Stimulated activated naive CD8-positive, alpha-beta T cell treated with anti-CD3 and anti-CD28 coated beads, Interleukin-15, amount 100 ng/mL, for 72 hours (primary cell): ENCODE measurements at regions not wholly inside any gene's neighbourhood (a gene's known extent, or its start where the extent isn't known, plus 50 kb on each side); places are given as distances from the start of the nearest gene placed in this dataset.
"Not testable (repeated sequence)": the region's sequence is repeated elsewhere in the genome, so short reads cannot be mapped to it uniquely, and the experiment has no call there.

ENCODE experiments used
- ATAC-seq: fragments of 150-1000 bp; cut with Tn5 transposase; 2 replicates; pipeline ENCODE4 v1.10.0; 2021; ENCODE audit warnings: mild to moderate bottlenecking, moderate library complexity
- DNase-seq, 2 donors: peaks; one replicate each; pipeline ENCODE4 v3.0.0; 2021 to 2022
- H3K27ac Mint-ChIP-seq, 2 donors: one replicate each; pipeline ENCODE4 v1.8.0; 2022; ENCODE audit warnings: mild to moderate bottlenecking in 2 of 2, mixed read lengths in 2 of 2, moderate library complexity in 2 of 2
- H3K27me3 Mint-ChIP-seq: one replicate; pipeline ENCODE4 v1.8.0; 2022; ENCODE audit warnings: mixed read lengths
- H3K4me1 Mint-ChIP-seq: one replicate; pipeline ENCODE4 v1.8.0; 2022; ENCODE audit warnings: mild to moderate bottlenecking, mixed read lengths
- H3K4me3 Mint-ChIP-seq, 2 donors: one replicate each; pipeline ENCODE4 v1.8.0; 2022; ENCODE audit warnings: mild to moderate bottlenecking in 2 of 2, mixed read lengths in 2 of 2, moderate library complexity in 1 of 2
- H3K9me3 Mint-ChIP-seq, 2 donors: one replicate each; pipeline ENCODE4 v1.8.0; 2022; ENCODE audit warnings: mixed read lengths in 2 of 2

- H3K9me3 Mint-ChIP-seq, result no peaks in the 10 kb centered on the region
- H3K27me3 Mint-ChIP-seq, result peaks cover 21% of the 10 kb centered on the region
- H3K4me3 Mint-ChIP-seq, result no peak overlapping the region
- DNase-seq, result no peak
- H3K4me1 Mint-ChIP-seq, result no peaks in the 10 kb centered on the region
- no peak overlapping the region for H3K27ac Mint-ChIP-seq
- ATAC-seq, result no peak
Measured at GRCh38 chr10:80938903-80939302, 401.2 kb downstream of the SH2D4B start.

- no peak for DNase-seq
- H3K4me1 Mint-ChIP-seq, result no peaks in the 10 kb centered on the region
- H3K27ac Mint-ChIP-seq, result no peak overlapping the region
- H3K27me3 Mint-ChIP-seq, result no peaks in the 10 kb centered on the region
- H3K4me3 Mint-ChIP-seq, result no peak overlapping the region
- H3K9me3 Mint-ChIP-seq, result no peaks in the 10 kb centered on the region
- ATAC-seq, result no peak
Measured at GRCh38 chr10:80945264-80945880, 407.7 kb downstream of the SH2D4B start.

- H3K9me3 Mint-ChIP-seq, result no peaks in the 10 kb centered on the region
- no peaks in the 10 kb centered on the region for H3K4me1 Mint-ChIP-seq
- no peak for DNase-seq
- no peak for ATAC-seq
- no peaks in the 10 kb centered on the region for H3K27me3 Mint-ChIP-seq
- no peak overlapping the region for H3K27ac Mint-ChIP-seq
- H3K4me3 Mint-ChIP-seq, result no peak overlapping the region
Measured at GRCh38 chr10:80946073-80946472, 408.4 kb downstream of the SH2D4B start.

- no peak for ATAC-seq
- Mint-ChIP-seq H3K4me3 (no peak overlapping the region), H3K9me3 (no peaks in the 10 kb centered on the region), H3K4me1 (peaks cover under 1% of the 10 kb centered on the region), H3K27me3 (no peaks in the 10 kb centered on the region), H3K27ac (no peak overlapping the region)
- no peak for DNase-seq
Measured at GRCh38 chr10:80946957-80947726, 409.4 kb downstream of the SH2D4B start.

- Mint-ChIP-seq H3K27me3 (no peaks in the 10 kb centered on the region), H3K9me3 (no peaks in the 10 kb centered on the region), H3K4me1 (peaks cover 6% of the 10 kb centered on the region), H3K4me3 (no peak overlapping the region), H3K27ac (no peak overlapping the region)
- no peak for ATAC-seq
- no peak for DNase-seq
Measured at GRCh38 chr10:80949785-80950184, 412.1 kb downstream of the SH2D4B start.

- DNase-seq (no peak), ATAC-seq (no peak)
- no peak overlapping the region for H3K27ac Mint-ChIP-seq
- H3K27me3 Mint-ChIP-seq, result no peaks in the 10 kb centered on the region
- no peak overlapping the region for H3K4me3 Mint-ChIP-seq
- no peaks in the 10 kb centered on the region for H3K9me3 Mint-ChIP-seq
- peaks cover 6% of the 10 kb centered on the region for H3K4me1 Mint-ChIP-seq
Measured at GRCh38 chr10:80952436-80952835, 414.7 kb downstream of the SH2D4B start.

GRCh38 chr10:80957161-80957560 is 419.5 kb downstream of the SH2D4B start:
- Mint-ChIP-seq H3K27ac (no peak overlapping the region), H3K27me3 (no peaks in the 10 kb centered on the region), H3K9me3 (no peaks in the 10 kb centered on the region), H3K4me1 (peaks cover 6% of the 10 kb centered on the region), H3K4me3 (no peak overlapping the region)
- DNase-seq (no peak), ATAC-seq (no peak)

GRCh38 chr10:80964179-80964578 is 426.5 kb downstream of the SH2D4B start:
- no peaks in the 10 kb centered on the region for H3K4me1 Mint-ChIP-seq
- DNase-seq (no peak), ATAC-seq (no peak)
- H3K27me3 Mint-ChIP-seq, result peaks cover 7% of the 10 kb centered on the region
- peak overlapping the region in 1 of 2 donors; percentile 80 for H3K27ac Mint-ChIP-seq
- no peak overlapping the region for H3K4me3 Mint-ChIP-seq
- no peaks in the 10 kb centered on the region for H3K9me3 Mint-ChIP-seq

GRCh38 chr10:80964955-80965614 is 427.4 kb downstream of the SH2D4B start:
- Mint-ChIP-seq H3K4me3 (no peak overlapping the region), H3K27me3 (peaks cover 7% of the 10 kb centered on the region), H3K4me1 (no peaks in the 10 kb centered on the region), H3K9me3 (no peaks in the 10 kb centered on the region), H3K27ac (no peak overlapping the region)
- ATAC-seq (no peak), DNase-seq (no peak)

GRCh38 chr10:80966326-80966986 is 428.8 kb downstream of the SH2D4B start:
- Mint-ChIP-seq H3K27me3 (peaks cover 7% of the 10 kb centered on the region), H3K4me3 (no peak overlapping the region), H3K4me1 (no peaks in the 10 kb centered on the region), H3K9me3 (no peaks in the 10 kb centered on the region), H3K27ac (no peak overlapping the region)
- no peak for ATAC-seq
- DNase-seq, result no peak

- not testable (repeated sequence) for DNase-seq, H3K9me3 Mint-ChIP-seq, H3K27me3 Mint-ChIP-seq, H3K27ac Mint-ChIP-seq, H3K4me3 Mint-ChIP-seq, H3K4me1 Mint-ChIP-seq, ATAC-seq
Measured at GRCh38 chr10:80967357-80967756, 429.7 kb downstream of the SH2D4B start.

GRCh38 chr10:80968903-80969302 is 431.2 kb downstream of the SH2D4B start:
- ATAC-seq (no peak), DNase-seq (no peak)
- no peak overlapping the region for H3K4me3 Mint-ChIP-seq
- H3K4me1 Mint-ChIP-seq, result no peaks in the 10 kb centered on the region
- peaks cover 7% of the 10 kb centered on the region for H3K27me3 Mint-ChIP-seq
- no peaks in the 10 kb centered on the region for H3K9me3 Mint-ChIP-seq
- H3K27ac Mint-ChIP-seq, result no peak overlapping the region

GRCh38 chr10:80971461-80971860 is 433.8 kb downstream of the SH2D4B start:
- Mint-ChIP-seq H3K27ac (no peak overlapping the region), H3K4me1 (no peaks in the 10 kb centered on the region), H3K4me3 (no peak overlapping the region), H3K27me3 (peaks cover 3% of the 10 kb centered on the region), H3K9me3 (no peaks in the 10 kb centered on the region)
- DNase-seq (no peak), ATAC-seq (no peak)

GRCh38 chr10:80976658-80977057 is 439.0 kb downstream of the SH2D4B start:
- H3K27me3 Mint-ChIP-seq, result no peaks in the 10 kb centered on the region
- DNase-seq (no peak), ATAC-seq (no peak)
- H3K9me3 Mint-ChIP-seq, result no peaks in the 10 kb centered on the region
- no peaks in the 10 kb centered on the region for H3K4me1 Mint-ChIP-seq
- no peak overlapping the region for H3K4me3 Mint-ChIP-seq
- no peak overlapping the region for H3K27ac Mint-ChIP-seq

GRCh38 chr10:80985102-80985501 is 447.4 kb downstream of the SH2D4B start:
- H3K4me3 Mint-ChIP-seq, result no peak overlapping the region
- H3K27me3 Mint-ChIP-seq, result no peaks in the 10 kb centered on the region
- H3K27ac Mint-ChIP-seq, result no peak overlapping the region
- H3K9me3 Mint-ChIP-seq, result no peaks in the 10 kb centered on the region
- DNase-seq (no peak), ATAC-seq (no peak)
- H3K4me1 Mint-ChIP-seq, result no peaks in the 10 kb centered on the region

GRCh38 chr10:80986596-80986995 is 448.9 kb downstream of the SH2D4B start:
- Mint-ChIP-seq H3K9me3 (no peaks in the 10 kb centered on the region), H3K27me3 (no peaks in the 10 kb centered on the region), H3K4me3 (no peak overlapping the region), H3K27ac (peak overlapping the region in 1 of 2 donors; percentile 13), H3K4me1 (no peaks in the 10 kb centered on the region)
- no peak for ATAC-seq
- no peak for DNase-seq
